Posterior vena cava (tissue), 2 donors: ENCODE measurements at regions not wholly inside any gene's neighbourhood (a gene's known extent, or its start where the extent isn't known, plus 50 kb on each side); places are given as distances from the start of the nearest gene placed in this dataset.
"Not testable (repeated sequence)": the region's sequence is repeated elsewhere in the genome, so short reads cannot be mapped to it uniquely, and the experiment has no call there.

Experiments used
- DNase-seq: peaks from one replicate; pipeline ENCODE4 v3.0.0-alpha.2; 2020; ENCODE audit warnings: low spot score
- intact Hi-C, 2 donors: fragments of 100-400 bp; cut with DNase I; formaldehyde crosslinking; loops; one replicate each; pipeline versions ENCODE4 v1.14.1 to v1.14.2; 2022 to 2023
- donor health status: DM: yes; HTN: yes; CAD: no.
- donor health status: DM: yes; HTN: yes; CAD: no.

GRCh38 chr4:63211776-63212479 is 1197.3 kb downstream of the TECRL start:
- intact Hi-C loops, result no loop called here
- no peak for DNase-seq

GRCh38 chr4:63211375-63211774 is 1197.9 kb downstream of the TECRL start:
- intact Hi-C loops, result no loop called here
- DNase-seq, result no peak

DNA sequence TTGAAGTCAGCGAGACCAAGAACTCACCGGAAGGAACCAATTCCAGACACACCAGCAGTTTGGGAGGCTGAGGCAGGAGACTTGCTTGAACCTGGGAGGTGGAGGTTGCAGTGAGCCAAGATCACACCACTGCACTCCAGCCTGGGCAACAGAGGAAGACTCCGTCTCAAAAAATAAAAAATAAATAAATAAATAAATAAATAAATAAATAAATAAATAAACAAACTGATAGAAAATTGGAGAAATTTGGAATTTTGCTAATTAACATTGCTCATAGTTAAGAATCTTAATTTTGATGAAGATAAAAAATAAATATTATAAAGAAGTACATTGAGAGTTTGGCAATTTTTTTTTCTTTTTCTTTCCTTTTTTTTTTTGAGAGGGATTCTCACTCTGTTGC is 1216.2 kb downstream of the TECRL start:
- DNase-seq, intact Hi-C loops: not testable (repeated sequence)

DNA sequence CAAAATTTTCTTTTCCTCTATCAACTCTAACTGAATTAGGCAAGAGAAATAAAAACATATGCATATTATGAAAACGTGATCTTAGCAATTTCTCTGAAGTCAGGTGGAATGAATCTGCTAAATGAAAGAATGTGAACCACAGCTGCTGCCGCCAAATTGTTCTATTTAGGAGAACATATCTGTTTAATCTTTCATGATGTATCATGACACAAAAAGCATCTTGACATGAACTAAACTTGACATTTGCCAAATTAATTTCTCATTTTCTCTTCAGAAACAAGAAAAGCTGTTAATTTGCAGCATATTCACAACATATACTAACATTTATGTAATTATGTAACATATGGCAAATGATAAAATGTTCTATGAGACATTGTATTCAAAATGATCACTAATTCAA is 1237.9 kb downstream of the TECRL start:
- DNase-seq, result no peak
- intact Hi-C loops, result no loop called here

- no peak for DNase-seq
- intact Hi-C loops, result no loop called here
These were observed 1238.3 kb downstream of the TECRL start for GRCh38 chr4:63170923-63171322.

DNA sequence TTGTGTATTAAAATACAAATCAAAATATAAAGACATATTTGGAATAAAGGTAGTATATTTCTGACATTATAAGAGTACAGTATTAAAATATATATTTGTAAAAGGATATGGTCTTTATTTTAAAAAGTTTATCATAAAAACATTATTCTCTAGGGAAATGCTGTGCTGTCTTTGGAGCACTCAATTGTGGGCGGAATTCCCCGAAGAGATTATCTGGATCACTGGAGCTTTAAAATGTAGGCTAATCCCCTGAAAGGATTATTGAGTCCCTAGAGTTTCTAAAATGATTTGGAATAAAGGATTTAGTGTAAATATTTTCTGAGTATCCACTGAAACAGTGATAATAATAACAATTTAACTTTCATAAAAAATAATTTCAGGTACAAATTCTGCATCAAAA is 1239.4 kb downstream of the TECRL start:
- no peak for DNase-seq
- intact Hi-C loops, result no loop called here

GRCh38 chr4:63155561-63155960 is 1253.7 kb downstream of the TECRL start:
- intact Hi-C loops, result no loop called here

GRCh38 chr4:63123441-63123840 is 1285.8 kb downstream of the TECRL start:
- intact Hi-C loops, result loop anchor here in 1 of 2 donors (5.0 kb wide), 1 partner anchor 1104 kb away; no protein-coding TSS in a partner anchor
- DNase-seq, result no peak

More at GRCh38 chr4:63155561-63155960, 1253.7 kb downstream of the TECRL start:
- no peak for DNase-seq

DNA sequence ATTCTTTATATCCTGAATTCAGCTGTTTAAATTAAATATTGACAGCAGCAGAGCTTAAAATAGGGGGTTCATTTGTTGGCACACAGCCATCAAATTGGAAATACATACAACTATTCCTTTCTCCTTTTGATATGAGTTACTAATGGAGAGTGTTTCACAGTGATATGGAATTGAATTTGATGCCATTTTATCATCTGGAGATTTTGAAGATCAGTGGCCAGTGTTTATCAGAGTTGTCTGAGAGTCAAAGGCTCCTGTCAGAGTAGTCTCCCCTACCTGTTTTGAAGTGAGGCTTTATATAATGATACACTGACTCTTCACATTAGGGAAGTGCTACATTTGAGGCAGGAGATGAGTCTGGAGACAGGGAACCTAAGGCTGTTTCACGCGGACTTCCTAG is 1286.3 kb downstream of the TECRL start:
- DNase-seq, result no peak
- intact Hi-C loops, result loop anchor here in 1 of 2 donors (5.0 kb wide), 1 partner anchor 1104 kb away; no protein-coding TSS in a partner anchor

DNA sequence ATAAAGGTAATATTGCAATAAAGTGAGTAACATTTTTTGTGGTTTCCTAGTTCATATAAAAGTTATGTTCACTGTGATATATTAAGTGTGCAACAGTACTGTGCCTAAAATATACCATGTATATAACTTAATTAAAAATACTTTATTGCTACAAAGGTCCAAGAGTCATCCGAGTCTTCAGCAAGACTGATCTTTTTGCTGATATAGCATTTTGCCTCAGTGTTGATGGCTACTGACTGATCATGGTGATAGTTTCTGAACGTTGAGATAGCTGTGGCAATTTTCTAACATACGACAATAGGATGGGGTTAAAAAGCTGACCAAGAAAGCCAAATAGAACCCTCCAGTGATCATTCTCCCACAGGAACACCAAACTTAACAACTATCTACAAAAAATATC is 1302.7 kb downstream of the TECRL start:
- intact Hi-C loops, result loop anchor here in 1 of 2 donors (5.0 kb wide), 1 partner anchor 329 kb away; no protein-coding TSS in a partner anchor
- no peak for DNase-seq

DNA sequence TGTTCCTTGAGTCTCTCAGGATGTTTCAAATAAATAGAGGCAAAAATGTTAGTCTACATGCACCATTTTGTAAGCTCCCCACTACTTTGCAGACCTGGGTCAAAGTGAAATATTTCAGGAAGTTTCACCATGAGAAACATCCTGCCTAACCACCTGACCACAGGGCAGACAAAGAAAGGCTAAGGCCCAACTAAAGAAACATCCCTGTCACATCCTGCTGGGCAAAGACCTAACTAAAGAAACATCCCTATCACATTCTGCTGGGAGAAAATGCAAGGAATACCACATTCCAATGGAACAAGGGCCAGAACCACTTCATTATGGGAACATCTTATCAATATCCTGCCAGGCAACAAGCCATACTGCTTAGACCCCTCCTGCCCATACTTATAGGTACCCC is 1303.4 kb downstream of the TECRL start:
- intact Hi-C loops, result loop anchor here in 1 of 2 donors (5.0 kb wide), 1 partner anchor 329 kb away; no protein-coding TSS in a partner anchor
- DNase-seq, result no peak

GRCh38 chr4:63090641-63091040 is 1318.6 kb downstream of the TECRL start:
- no peak for DNase-seq
- intact Hi-C loops, result no loop called here

DNA sequence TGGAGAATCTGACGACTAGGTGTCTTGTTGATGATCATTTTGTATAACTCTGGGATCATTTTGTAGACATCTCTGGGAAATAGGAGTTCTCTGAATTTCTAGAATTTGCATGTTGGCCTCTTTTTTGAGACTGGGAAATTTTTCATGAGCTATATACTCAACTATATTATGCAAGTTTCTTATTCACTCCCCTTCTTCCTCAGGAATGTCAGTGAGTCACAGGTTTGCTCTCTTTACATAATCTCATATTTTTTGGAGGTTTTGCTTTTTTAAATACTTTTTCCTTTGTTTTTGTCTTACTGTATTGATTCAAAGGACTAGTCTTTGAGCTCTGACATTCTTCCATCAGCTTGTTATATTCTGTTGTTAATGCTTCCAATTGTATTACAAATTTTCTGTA is 1324.2 kb downstream of the TECRL start:
- no peak for DNase-seq
- intact Hi-C loops, result no loop called here

GRCh38 chr4:63080934-63081333 is 1328.3 kb downstream of the TECRL start:
- DNase-seq, result no peak
- intact Hi-C loops, result no loop called here

GRCh38 chr4:63063760-63064159 is 1345.5 kb downstream of the TECRL start:
- intact Hi-C loops, result no loop called here
- no peak for DNase-seq

DNA sequence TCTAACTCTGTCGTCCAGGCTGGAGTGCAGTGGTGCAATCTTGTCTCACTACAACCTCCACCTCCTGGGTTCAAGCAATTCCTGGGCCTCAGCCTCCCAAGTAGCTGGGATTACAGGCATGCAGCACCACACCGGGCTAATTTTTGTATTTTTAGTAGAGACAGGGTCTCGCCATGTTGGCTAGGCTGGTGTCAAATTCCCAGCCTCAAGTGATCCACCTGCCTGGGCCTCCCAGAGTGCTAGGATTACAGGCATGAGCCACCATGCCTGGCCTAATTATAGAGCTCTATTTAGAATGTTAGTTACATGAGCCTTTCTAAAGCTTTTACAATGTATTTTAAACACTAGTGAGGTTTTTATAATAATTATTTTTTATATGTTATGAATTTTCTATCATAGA is 1346.4 kb downstream of the TECRL start:
- DNase-seq, intact Hi-C loops: not testable (repeated sequence)

- intact Hi-C loops, result no loop called here
- no peak for DNase-seq
These were observed 1359.5 kb downstream of the TECRL start for GRCh38 chr4:63049726-63050125.

GRCh38 chr4:63049278-63049677 is 1360.0 kb downstream of the TECRL start:
- DNase-seq, result no peak
- intact Hi-C loops, result no loop called here

DNA sequence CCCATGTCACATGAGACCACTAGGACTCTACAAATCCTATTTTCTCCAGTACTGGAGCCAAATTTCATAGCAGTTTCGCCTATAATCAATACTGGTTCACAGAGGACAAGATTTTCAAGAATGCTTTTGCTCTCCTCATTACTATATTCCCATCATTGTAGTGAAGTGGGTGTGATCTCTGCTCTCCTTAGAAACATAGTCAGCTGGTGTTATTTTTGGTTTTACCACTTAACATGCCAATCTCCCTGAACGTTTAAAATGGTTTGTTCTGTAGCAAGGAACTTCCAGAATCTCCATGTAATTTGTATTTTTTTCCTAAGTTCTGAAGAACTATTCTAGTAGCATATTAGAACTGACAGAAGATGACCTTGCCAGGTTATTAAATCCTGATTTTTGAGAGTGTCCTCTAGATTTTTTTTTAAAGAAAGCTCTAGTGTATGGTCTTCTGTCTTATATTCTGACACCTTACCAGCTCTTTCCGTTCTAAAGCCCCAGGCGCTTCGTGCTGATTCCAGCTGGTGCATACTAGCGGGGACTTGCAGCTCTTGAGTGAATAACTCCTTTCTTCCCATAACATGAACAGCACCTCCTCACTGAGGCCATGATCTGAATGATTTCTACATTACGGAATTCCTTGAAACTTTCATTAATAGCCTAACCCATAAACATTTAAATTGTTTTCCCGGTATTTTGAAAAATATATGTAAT is 1372.9 kb downstream of the TECRL start:
- DNase-seq, result no peak
- intact Hi-C loops, result no loop called here

DNA sequence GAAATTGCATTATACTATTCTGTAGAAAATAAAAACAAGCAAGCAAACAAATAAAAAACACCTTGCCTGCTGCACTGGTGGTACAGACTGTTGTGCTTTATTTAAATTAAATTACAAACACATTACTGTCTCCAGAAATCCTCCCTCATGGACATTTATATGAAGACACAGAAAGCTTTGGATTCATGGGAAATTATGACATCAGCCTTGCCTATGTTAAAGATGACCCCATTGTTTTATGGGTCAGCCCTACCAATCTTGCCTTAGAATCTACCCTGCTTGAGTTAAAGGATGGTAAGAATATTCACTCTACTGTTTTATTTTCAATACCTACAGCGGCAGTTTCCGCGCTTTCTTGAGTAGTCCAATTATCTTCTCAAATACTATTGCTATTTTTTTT is 1379.9 kb downstream of the TECRL start:
- no peak for DNase-seq
- intact Hi-C loops, result no loop called here

- DNase-seq, result no peak
- intact Hi-C loops, result no loop called here
These were observed 1388.6 kb downstream of the TECRL start for GRCh38 chr4:63020661-63021060.
